D721Med (cell line): ENCODE measurements at regions not wholly inside any gene's neighbourhood (a gene's known extent, or its start where the extent isn't known, plus 50 kb on each side); places are given as distances from the start of the nearest gene placed in this dataset.

Source experiments
- DNase-seq: peaks from one replicate; pipeline ENCODE4 v3.0.0; 2011; ENCODE audit warnings: low spot score; ENCODE audit not compliant: insufficient read length
- FAIRE-seq: peaks from 2 replicates; lab custom pipeline; 2011; peaks lifted over from hg19 to GRCh38; lab: Jason Lieb, UNC
- CTCF ChIP-seq: IDR thresholded peaks from 2 replicates; pipeline ENCODE4 v1.5.1; 2012; ENCODE audit warnings: mild to moderate bottlenecking, control low read depth; ENCODE audit not compliant: insufficient read depth; ENCODE audit errors: missing control alignments

- TF ChIP-seq CTCF = no peak
- FAIRE-seq (no peak), DNase-seq (no peak)
Observed at GRCh38 chr10:83935339-83935736, 204.0 kb upstream of the GHITM start.

- no peak for FAIRE-seq
- no peak for TF ChIP-seq CTCF
- no peak for DNase-seq
Observed at GRCh38 chr10:83935911-83936310, 203.4 kb upstream of the GHITM start.

GRCh38 chr10:83937161-83937560 lies 202.1 kb upstream of the GHITM start:
- no peak for FAIRE-seq
- DNase-seq = no peak
- TF ChIP-seq CTCF = no peak

DNA sequence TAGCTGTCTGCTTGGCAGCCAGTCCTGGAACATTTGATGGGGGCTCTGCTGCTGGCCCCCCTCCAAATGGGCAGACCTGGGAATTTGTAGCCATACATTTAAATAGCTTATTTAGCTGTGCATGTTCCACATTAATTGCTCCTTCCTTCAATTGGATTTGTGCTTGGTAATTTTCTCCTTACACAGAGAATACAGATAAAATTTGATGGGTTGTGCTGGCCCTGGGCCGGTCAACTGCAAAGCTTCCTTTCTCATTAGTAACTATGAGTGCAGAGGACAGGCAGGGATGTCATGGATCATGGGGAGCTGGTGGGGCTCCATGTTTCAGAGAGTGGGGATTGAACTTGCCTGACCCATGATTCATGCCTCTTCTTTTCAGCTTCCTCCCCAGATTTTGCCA lies 201.5 kb upstream of the GHITM start:
- TF ChIP-seq CTCF = no peak
- DNase-seq (no peak), FAIRE-seq (no peak)

GRCh38 chr10:83941189-83941588 lies 198.1 kb upstream of the GHITM start:
- no peak for FAIRE-seq
- no peak for TF ChIP-seq CTCF
- no peak for DNase-seq

DNA sequence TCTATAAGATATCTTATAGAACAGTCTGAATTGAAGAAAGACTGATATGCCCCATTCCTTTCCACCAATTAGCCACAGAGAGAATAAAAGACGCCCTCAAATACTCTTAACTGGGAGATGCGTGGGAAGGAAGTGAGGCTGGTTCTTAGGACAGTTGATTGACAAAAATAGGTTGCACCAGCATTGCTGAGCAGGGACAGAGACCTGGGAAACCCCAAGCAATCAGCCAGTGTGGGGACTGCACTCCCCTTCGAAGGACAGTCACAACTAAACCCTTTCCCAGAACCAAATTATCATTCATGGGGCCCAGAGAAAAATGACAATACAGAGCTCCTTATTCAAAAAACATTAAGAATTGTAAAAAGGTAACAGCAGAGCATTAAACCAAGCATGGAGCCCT lies 196.9 kb upstream of the GHITM start:
- DNase-seq (no peak), FAIRE-seq (no peak)
- TF ChIP-seq CTCF = no peak

DNA sequence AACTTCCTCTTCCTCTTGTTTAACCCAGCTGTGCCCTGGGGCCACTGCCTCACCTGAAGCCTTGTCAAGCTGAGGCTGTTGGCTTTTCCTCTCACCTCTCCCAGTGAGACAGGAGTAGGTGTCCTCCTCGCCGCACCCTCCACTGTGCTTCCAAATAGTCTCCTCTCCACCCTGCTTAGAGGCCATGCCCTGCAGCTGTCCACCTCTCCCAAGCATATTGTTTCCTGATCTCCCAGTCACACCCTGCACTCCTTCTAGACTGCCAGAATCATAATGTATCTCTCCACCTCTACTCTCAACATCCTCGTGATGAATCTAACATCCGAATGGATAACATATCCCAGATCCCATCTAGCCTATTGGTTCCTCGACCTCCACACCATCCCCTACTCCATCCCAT lies 196.3 kb upstream of the GHITM start:
- no peak for TF ChIP-seq CTCF
- FAIRE-seq (no peak), DNase-seq (no peak)
